SK-N-SH (cell line): ENCODE measurements at regions not wholly inside any gene's neighbourhood (a gene's known extent, or its start where the extent isn't known, plus 50 kb on each side); places are given as distances from the start of the nearest gene placed in this dataset.

Source experiments
- CHD2 ChIP-seq: fragments of 150-350 bp; IDR thresholded peaks from 2 replicates; pipeline ENCODE4 v1.6.1; 2018; ENCODE audit warnings: low read length; ENCODE audit not compliant: partially characterized antibody
- CTCF ChIP-seq: fragments of 200-600 bp; sonication (generic); IDR thresholded peaks from 2 replicates; pipeline ENCODE4 v1.6.1; 2017; ENCODE audit warnings: antibody characterized with exemption, mild to moderate bottlenecking, moderate library complexity
- ELF1 ChIP-seq: IDR thresholded peaks from 2 replicates; pipeline ENCODE4 v1.4.0; 2012
- EZH2phosphoT487 ChIP-seq: fragments of 200-600 bp; sonication (generic); IDR thresholded peaks from 2 replicates; pipeline ENCODE4 v1.6.1; 2017; ENCODE audit warnings: low read depth, mixed run types, mild to moderate bottlenecking, antibody characterized with exemption, moderate library complexity, borderline replicate concordance
- FOXJ3 ChIP-seq: sonication (generic); formaldehyde crosslinking; IDR thresholded peaks from 2 replicates; pipeline ENCODE4 v1.5.1; 2020; ENCODE audit warnings: mild to moderate bottlenecking, missing genetic modification reagents
- GABPA ChIP-seq: IDR thresholded peaks from 2 replicates; pipeline ENCODE4 v1.4.0; 2012; ENCODE audit warnings: low read depth, mild to moderate bottlenecking
- GATA2 ChIP-seq: sonication (generic); formaldehyde crosslinking; IDR thresholded peaks from 2 replicates; pipeline ENCODE4 v1.5.0; 2020; ENCODE audit warnings: mild to moderate bottlenecking, missing genetic modification reagents
- IRF3 ChIP-seq: fragments of 150-350 bp; IDR thresholded peaks from 2 replicates; pipeline ENCODE4 v1.6.1; 2016; ENCODE audit warnings: mild to moderate bottlenecking, low read depth, low read length
- JUND ChIP-seq: IDR thresholded peaks from 2 replicates; pipeline ENCODE4 v1.4.0; 2012
- MEF2A ChIP-seq: IDR thresholded peaks from 2 replicates; pipeline ENCODE4 v1.4.0; 2012; ENCODE audit warnings: low read depth, borderline replicate concordance
- MXI1 ChIP-seq: IDR thresholded peaks from 2 replicates; pipeline ENCODE4 v1.6.1; 2012; ENCODE audit warnings: mild to moderate bottlenecking, low read depth, low read length, improper control_type of control experiment
- NRF1 ChIP-seq: IDR thresholded peaks from 2 replicates; pipeline ENCODE4 v1.6.1; 2012; ENCODE audit warnings: low read depth, mild to moderate bottlenecking, low read length
- POLR2AphosphoS5 ChIP-seq: IDR thresholded peaks from 2 replicates; pipeline ENCODE4 v1.6.1; 2012; ENCODE audit warnings: low read depth, low read length
- RAD21 ChIP-seq: IDR thresholded peaks from 2 replicates; pipeline ENCODE4 v1.6.1; 2012; ENCODE audit warnings: mild to moderate bottlenecking, low read length
- RCOR1 ChIP-seq: fragments of 150-350 bp; IDR thresholded peaks from 2 replicates; pipeline ENCODE4 v1.6.1; 2017; ENCODE audit warnings: antibody characterized with exemption, low read length
- TAF1 ChIP-seq: IDR thresholded peaks from 2 replicates; pipeline ENCODE4 v1.6.1; 2012; ENCODE audit warnings: low read depth, mild to moderate bottlenecking, low read length, moderate library complexity, borderline replicate concordance
- USF2 ChIP-seq: fragments of 150-350 bp; IDR thresholded peaks from 2 replicates; pipeline ENCODE4 v1.6.1; 2017; ENCODE audit warnings: antibody characterized with exemption, low read length, low read depth, borderline replicate concordance
- YY1 ChIP-seq: IDR thresholded peaks from 2 replicates; pipeline ENCODE4 v1.4.0; 2012; ENCODE audit warnings: low read depth, mild to moderate bottlenecking
- TF ChIP-seq, protein P1 (sequence below): IDR thresholded peaks from 2 replicates; pipeline ENCODE4 v1.6.1; 2012; ENCODE audit warnings: mild to moderate bottlenecking, low read depth, low read length, moderate library complexity
- TF ChIP-seq, protein P2 (sequence below): IDR thresholded peaks from 2 replicates; pipeline ENCODE4 v1.4.0; 2012; ENCODE audit warnings: low read depth

- TF ChIP-seq FOXJ3 (CRISPR knock-in tag) (no peak), IRF3 (no peak), USF2 (no peak), RAD21 (no peak), MXI1 (no peak), GABPA (no peak), JUND (peak; percentile 50), RCOR1 (no peak), NRF1 (no peak), GATA2 (CRISPR knock-in tag) (no peak), EZH2phosphoT487 (no peak), YY1 (no peak), POLR2AphosphoS5 (peak; percentile 38; the same call in 1 of the 2 replicates), ELF1 (no peak), CHD2 (no peak), MEF2A (no peak), TAF1 (no peak), CTCF (no peak)
- TF ChIP-seq, protein P1, sequence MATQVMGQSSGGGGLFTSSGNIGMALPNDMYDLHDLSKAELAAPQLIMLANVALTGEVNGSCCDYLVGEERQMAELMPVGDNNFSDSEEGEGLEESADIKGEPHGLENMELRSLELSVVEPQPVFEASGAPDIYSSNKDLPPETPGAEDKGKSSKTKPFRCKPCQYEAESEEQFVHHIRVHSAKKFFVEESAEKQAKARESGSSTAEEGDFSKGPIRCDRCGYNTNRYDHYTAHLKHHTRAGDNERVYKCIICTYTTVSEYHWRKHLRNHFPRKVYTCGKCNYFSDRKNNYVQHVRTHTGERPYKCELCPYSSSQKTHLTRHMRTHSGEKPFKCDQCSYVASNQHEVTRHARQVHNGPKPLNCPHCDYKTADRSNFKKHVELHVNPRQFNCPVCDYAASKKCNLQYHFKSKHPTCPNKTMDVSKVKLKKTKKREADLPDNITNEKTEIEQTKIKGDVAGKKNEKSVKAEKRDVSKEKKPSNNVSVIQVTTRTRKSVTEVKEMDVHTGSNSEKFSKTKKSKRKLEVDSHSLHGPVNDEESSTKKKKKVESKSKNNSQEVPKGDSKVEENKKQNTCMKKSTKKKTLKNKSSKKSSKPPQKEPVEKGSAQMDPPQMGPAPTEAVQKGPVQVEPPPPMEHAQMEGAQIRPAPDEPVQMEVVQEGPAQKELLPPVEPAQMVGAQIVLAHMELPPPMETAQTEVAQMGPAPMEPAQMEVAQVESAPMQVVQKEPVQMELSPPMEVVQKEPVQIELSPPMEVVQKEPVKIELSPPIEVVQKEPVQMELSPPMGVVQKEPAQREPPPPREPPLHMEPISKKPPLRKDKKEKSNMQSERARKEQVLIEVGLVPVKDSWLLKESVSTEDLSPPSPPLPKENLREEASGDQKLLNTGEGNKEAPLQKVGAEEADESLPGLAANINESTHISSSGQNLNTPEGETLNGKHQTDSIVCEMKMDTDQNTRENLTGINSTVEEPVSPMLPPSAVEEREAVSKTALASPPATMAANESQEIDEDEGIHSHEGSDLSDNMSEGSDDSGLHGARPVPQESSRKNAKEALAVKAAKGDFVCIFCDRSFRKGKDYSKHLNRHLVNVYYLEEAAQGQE = no peak
- TF ChIP-seq, protein P2, sequence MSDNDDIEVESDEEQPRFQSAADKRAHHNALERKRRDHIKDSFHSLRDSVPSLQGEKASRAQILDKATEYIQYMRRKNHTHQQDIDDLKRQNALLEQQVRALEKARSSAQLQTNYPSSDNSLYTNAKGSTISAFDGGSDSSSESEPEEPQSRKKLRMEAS = no peak
These were observed 537.0 kb downstream of the SLC6A15 start (continued) for GRCh38 chr12:84375449-84376170.
